Right lobe of liver (tissue), 4 donors: ENCODE measurements at regions not wholly inside any gene's neighbourhood (a gene's known extent, or its start where the extent isn't known, plus 50 kb on each side); places are given as distances from the start of the nearest gene placed in this dataset.

Source experiments
- POLR2A ChIP-seq: fragments of 450-650 bp; IDR thresholded peaks from one replicate; pipeline ENCODE4 v1.6.1; 2017; ENCODE audit warnings: antibody characterized with exemption, mild to moderate bottlenecking
- TF ChIP-seq, protein P1 (sequence below), 4 donors: fragments of 200-600 bp in 3 of 4; fragments of 450-650 bp in 1 of 4; IDR thresholded peaks; one replicate each; pipeline versions ENCODE4 v1.5.1 to v1.8.0; 2016 to 2022; ENCODE audit warnings: antibody characterized with exemption in 4 of 4, mild to moderate bottlenecking in 2 of 4
- donor health status: DM: no; HTN: no; CAD: no.
- donor health status: DM: no; HTN: no; CAD: no.
- donor health status: DM: no; HTN: yes; CAD: no.

DNA sequence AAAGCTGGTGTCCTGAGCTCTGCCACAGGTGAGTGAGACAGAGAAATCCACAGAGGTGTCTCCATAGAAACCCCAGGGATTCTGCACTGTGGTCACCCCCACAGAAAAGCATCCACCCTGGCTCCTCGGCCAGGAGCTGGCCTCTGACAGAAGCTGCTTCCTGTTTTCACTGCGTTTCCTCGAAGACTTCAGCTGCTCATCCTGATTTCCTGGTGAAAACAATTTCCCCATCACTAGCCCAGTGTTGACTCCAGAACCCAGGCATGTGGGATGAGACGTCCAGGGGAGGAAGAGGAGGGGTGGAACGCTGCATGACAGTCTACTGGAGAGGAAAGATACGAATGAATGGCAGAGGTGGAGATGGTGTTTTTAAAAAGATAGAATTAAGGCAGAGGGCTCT lies 60.3 kb upstream of the GPR45 start:
- TF ChIP-seq, protein P1, sequence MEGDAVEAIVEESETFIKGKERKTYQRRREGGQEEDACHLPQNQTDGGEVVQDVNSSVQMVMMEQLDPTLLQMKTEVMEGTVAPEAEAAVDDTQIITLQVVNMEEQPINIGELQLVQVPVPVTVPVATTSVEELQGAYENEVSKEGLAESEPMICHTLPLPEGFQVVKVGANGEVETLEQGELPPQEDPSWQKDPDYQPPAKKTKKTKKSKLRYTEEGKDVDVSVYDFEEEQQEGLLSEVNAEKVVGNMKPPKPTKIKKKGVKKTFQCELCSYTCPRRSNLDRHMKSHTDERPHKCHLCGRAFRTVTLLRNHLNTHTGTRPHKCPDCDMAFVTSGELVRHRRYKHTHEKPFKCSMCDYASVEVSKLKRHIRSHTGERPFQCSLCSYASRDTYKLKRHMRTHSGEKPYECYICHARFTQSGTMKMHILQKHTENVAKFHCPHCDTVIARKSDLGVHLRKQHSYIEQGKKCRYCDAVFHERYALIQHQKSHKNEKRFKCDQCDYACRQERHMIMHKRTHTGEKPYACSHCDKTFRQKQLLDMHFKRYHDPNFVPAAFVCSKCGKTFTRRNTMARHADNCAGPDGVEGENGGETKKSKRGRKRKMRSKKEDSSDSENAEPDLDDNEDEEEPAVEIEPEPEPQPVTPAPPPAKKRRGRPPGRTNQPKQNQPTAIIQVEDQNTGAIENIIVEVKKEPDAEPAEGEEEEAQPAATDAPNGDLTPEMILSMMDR (IDR thresholded peaks at IDR 0.05): no peak
- no peak for TF ChIP-seq POLR2A
